HG03378 (cell line): ENCODE measurements at regions not wholly inside any gene's neighbourhood (a gene's known extent, or its start where the extent isn't known, plus 50 kb on each side); places are given as distances from the start of the nearest gene placed in this dataset.

Experiments used
- ATAC-seq: cut with Tn5 transposase; IDR thresholded peaks from one replicate; pipeline ENCODE4 v1.9.1; 2021; ENCODE audit warnings: mild to moderate bottlenecking, moderate library complexity; ENCODE audit not compliant: unreplicated experiment

DNA sequence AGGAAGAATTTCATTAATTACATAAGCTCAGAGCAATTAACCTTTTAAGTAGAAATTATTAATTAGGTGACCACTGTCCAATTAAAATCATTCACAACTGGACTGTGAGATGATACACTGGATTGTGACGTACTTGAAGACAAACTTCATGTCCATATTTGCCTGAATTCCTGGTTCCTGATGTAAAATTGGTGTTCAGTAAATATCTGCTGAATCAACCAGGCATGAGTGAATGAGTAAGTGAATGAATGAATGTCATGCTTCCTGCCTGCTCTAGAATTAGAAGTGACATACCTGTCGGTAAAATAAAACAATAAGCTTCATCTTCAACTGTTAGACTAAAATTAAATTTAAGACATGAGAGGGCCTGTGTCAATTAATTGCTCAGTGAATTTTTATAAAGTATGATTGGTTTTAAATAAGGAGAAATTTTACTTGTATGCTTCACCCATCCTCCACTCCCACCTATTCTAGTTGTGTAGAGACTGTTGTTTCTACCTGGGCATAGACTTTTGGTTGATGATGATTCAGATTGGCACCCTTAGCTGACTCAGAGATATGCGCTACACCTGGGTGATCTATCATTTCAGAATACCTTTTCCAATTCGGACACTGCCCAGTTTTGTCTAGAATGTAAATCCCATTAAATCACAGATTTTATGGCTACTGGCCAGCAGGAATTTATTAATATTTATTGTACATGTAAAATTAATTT lies 56.9 kb upstream of the PTGS2 start:
- no peak for ATAC-seq

DNA sequence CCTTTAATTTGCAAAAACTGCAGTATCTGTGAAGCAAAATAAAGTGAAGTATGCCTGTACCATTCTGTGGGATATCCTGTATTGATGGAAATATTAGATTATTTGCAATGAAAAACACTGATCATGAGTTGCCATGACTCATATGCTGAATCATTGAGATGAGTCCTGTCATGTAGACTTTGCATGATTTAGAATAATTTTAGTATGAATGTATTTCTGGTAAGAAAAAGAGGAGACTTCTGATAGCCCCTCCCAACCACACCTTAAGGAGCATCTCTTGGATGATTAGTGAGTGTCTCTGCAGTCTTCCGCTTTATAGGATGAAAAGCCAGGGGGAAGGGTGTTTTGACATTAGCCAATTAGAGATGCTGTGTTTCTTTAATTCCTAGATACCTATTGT lies 55.2 kb upstream of the PTGS2 start:
- no peak for ATAC-seq

DNA sequence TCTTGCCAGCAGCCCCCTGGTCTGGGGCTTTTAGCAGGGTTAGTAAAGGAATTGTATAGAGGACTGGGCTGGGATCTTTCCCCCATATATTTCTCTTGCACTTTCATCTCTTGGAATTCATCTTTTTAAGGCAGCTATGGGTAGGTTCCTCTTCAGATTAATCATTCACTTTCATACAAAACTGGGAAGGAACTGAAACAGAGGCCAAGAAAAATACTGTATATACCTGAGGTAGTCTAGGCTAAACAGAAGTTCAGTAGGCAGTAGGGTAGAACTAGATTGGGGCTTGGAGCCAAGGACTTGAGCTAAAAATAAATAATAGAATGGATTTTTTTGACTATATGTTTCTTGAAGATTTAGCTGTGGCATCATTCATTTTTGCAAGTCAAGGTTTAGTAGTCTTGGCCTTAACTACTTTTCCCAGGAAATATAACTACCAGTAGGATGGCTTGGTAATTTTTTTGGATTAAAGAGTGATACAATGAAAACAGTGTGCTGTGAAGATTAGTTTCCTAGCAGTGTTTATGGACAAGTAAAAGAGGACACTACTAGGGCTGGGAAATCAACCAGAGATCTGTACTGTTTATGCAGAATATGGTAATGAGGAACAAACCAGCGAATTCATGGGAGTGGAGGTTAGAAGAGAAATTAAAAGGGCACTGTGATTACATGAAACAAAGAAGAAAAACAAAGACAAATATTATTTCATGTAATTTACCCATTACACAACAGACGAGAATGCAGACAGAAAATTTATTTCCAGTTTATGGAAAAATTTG lies 50.9 kb upstream of the PTGS2 start:
- ATAC-seq: peak; percentile 62
